Ishikawa (cell line): ENCODE measurements at regions not wholly inside any gene's neighbourhood (a gene's known extent, or its start where the extent isn't known, plus 50 kb on each side); places are given as distances from the start of the nearest gene placed in this dataset.

Experiments
- CEBPB ChIP-seq: IDR thresholded peaks from 2 replicates; pipeline ENCODE4 v1.6.1; 2012
- CREB1 ChIP-seq: IDR thresholded peaks from 2 replicates; pipeline ENCODE4 v1.6.1; 2012; ENCODE audit warnings: low read depth
- EGR1 ChIP-seq: IDR thresholded peaks from 2 replicates; pipeline ENCODE4 v1.6.1; 2012
- EP300 ChIP-seq: IDR thresholded peaks from 2 replicates; pipeline ENCODE4 v1.6.1; 2012; ENCODE audit warnings: borderline replicate concordance
- FOXM1 ChIP-seq: IDR thresholded peaks from 2 replicates; pipeline ENCODE4 v1.6.1; 2012; ENCODE audit warnings: low read depth, borderline replicate concordance
- MAX ChIP-seq: IDR thresholded peaks from 2 replicates; pipeline ENCODE4 v1.6.1; 2012
- NFIC ChIP-seq: IDR thresholded peaks from 2 replicates; pipeline ENCODE4 v1.6.1; 2012
- RAD21 ChIP-seq: IDR thresholded peaks from 2 replicates; pipeline ENCODE4 v1.6.1; 2012; ENCODE audit warnings: low read depth
- REST ChIP-seq: IDR thresholded peaks from 2 replicates; pipeline ENCODE4 v1.6.1; 2012; ENCODE audit warnings: low read depth, mild to moderate bottlenecking
- TAF1 ChIP-seq: IDR thresholded peaks from 2 replicates; pipeline ENCODE4 v1.6.1; 2012; ENCODE audit warnings: low read depth, mild to moderate bottlenecking
- TCF12 ChIP-seq: IDR thresholded peaks from 2 replicates; pipeline ENCODE4 v1.6.1; 2012; ENCODE audit warnings: low read depth
- TEAD4 ChIP-seq: IDR thresholded peaks from 2 replicates; pipeline ENCODE4 v1.6.1; 2012
- USF1 ChIP-seq: IDR thresholded peaks from 2 replicates; pipeline ENCODE4 v1.6.1; 2012
- YY1 ChIP-seq: IDR thresholded peaks from 2 replicates; pipeline ENCODE4 v1.6.1; 2012; ENCODE audit warnings: low read depth
- ZBTB7A ChIP-seq: IDR thresholded peaks from 2 replicates; pipeline ENCODE4 v1.6.1; 2012; ENCODE audit warnings: low read depth

- TF ChIP-seq EP300 = no peak
- no peak for TF ChIP-seq NFIC
- TF ChIP-seq EGR1 = no peak
- no peak for TF ChIP-seq USF1
- no peak for TF ChIP-seq RAD21
- no peak for TF ChIP-seq TAF1
- TF ChIP-seq TEAD4 = no peak
Observed at GRCh38 chr13:75995966-75996365, 359.8 kb downstream of the LMO7 start.

GRCh38 chr13:75993823-75994222 lies 357.7 kb downstream of the LMO7 start:
- TF ChIP-seq CEBPB = peak; percentile 52; the same call in 1 of the 2 replicates
- no peak for TF ChIP-seq FOXM1

GRCh38 chr13:75993241-75993640 lies 357.1 kb downstream of the LMO7 start:
- no peak for TF ChIP-seq TAF1

- TF ChIP-seq CREB1 (no peak), USF1 (no peak), NFIC (no peak), REST (no peak), RAD21 (no peak), ZBTB7A (no peak), EP300 (no peak), TEAD4 (no peak), TCF12 (no peak), FOXM1 (no peak), TAF1 (no peak), YY1 (no peak)
Observed at GRCh38 chr13:75986818-75987217, 350.7 kb downstream of the LMO7 start.

- no peak for TF ChIP-seq CEBPB
- TF ChIP-seq RAD21 = no peak
- TF ChIP-seq CREB1 = no peak
- no peak for TF ChIP-seq MAX
- no peak for TF ChIP-seq USF1
- TF ChIP-seq REST = no peak
- no peak for TF ChIP-seq TAF1
- TF ChIP-seq EP300 = no peak
- no peak for TF ChIP-seq ZBTB7A
- no peak for TF ChIP-seq FOXM1
- TF ChIP-seq YY1 = no peak
- no peak for TF ChIP-seq TCF12
- no peak for TF ChIP-seq EGR1
- TF ChIP-seq TEAD4 = no peak
- TF ChIP-seq NFIC = no peak
Observed at GRCh38 chr13:75985132-75985531, 349.0 kb downstream of the LMO7 start.

GRCh38 chr13:75978818-75979217 lies 342.7 kb downstream of the LMO7 start:
- TF ChIP-seq EGR1 (no peak), USF1 (no peak), RAD21 (no peak), EP300 (no peak), NFIC (no peak)
